ENCODE measurements at regions not wholly inside any gene's neighbourhood (a gene's known extent, or its start where the extent isn't known, plus 50 kb on each side); places are given as distances from the start of the nearest gene placed in this dataset.

GRCh38 chr18:68054669-68055068 is 538.1 kb upstream of the DSEL start:
- no peaks in the 10 kb centered on the region for H3K4me1 ChIP-seq (ENCODE audit: control insufficient read depth in 5 of 5, insufficient read depth in 5 of 5, low read length in 5 of 5)
- no peak for TF ChIP-seq CTCF (IDR thresholded peaks at IDR 0.05; ENCODE audit: control extremely low read depth, extremely low read depth)
- H3K4me3 ChIP-seq: no peak overlapping the region
- ATAC-seq (ENCODE audit: insufficient read depth, low FRiP score): no peak
- no peak overlapping the region for H3K9ac ChIP-seq (ENCODE audit: insufficient read depth in 1 of 2, low read length in 2 of 2)
- H3K27me3 ChIP-seq (ENCODE audit: control insufficient read depth in 3 of 3, insufficient read depth in 3 of 3, low read length in 2 of 3): no peaks in the 10 kb centered on the region
- no peak for DNase-seq
- no peaks in the 10 kb centered on the region for H3K9me3 ChIP-seq (ENCODE audit: control insufficient read depth in 4 of 4, insufficient read depth in 3 of 4, low read length in 3 of 4)
- WGBS, 2 donors: 49 to 73% methylated on average over 1 of the region's 1 CpG
- no peaks in the 10 kb centered on the region for H3K36me3 ChIP-seq (ENCODE audit: control insufficient read depth in 4 of 4, insufficient read depth in 4 of 4, low read length in 4 of 4)
- no peak overlapping the region for H3K27ac ChIP-seq (ENCODE audit: low read depth in 1 of 2, low read length in 1 of 2)

- 75 to 76% methylated on average over 2 of the region's 2 CpGs for WGBS, 2 donors
- ATAC-seq (ENCODE audit: insufficient read depth, low FRiP score): no peak
Measured at GRCh38 chr18:68053290-68053689, 536.8 kb upstream of the DSEL start.

GRCh38 chr18:68041327-68041726 is 524.8 kb upstream of the DSEL start:
- TF ChIP-seq CTCF (IDR thresholded peaks at IDR 0.05; ENCODE audit: control extremely low read depth, extremely low read depth): no peak
- H3K27me3 ChIP-seq (ENCODE audit: control insufficient read depth in 3 of 3, insufficient read depth in 3 of 3, low read length in 2 of 3): no peaks in the 10 kb centered on the region
- no peak overlapping the region for H3K27ac ChIP-seq (ENCODE audit: low read depth in 1 of 2, low read length in 1 of 2)
- ATAC-seq (ENCODE audit: insufficient read depth, low FRiP score): no peak
- no peak overlapping the region for H3K9ac ChIP-seq (ENCODE audit: insufficient read depth in 1 of 2, low read length in 2 of 2)
- peak in 1 of 3 donors; percentile 3 for DNase-seq
- WGBS, 2 donors: 84 to 90% methylated on average over 4 of the region's 4 CpGs
- H3K9me3 ChIP-seq (ENCODE audit: control insufficient read depth in 4 of 4, insufficient read depth in 3 of 4, low read length in 3 of 4): no peaks in the 10 kb centered on the region
- H3K36me3 ChIP-seq (ENCODE audit: control insufficient read depth in 4 of 4, insufficient read depth in 4 of 4, low read length in 4 of 4): no peaks in the 10 kb centered on the region
- no peaks in the 10 kb centered on the region for H3K4me1 ChIP-seq (ENCODE audit: control insufficient read depth in 5 of 5, insufficient read depth in 5 of 5, low read length in 5 of 5)
- H3K4me3 ChIP-seq: no peak overlapping the region

More at GRCh38 chr18:68053290-68053689, 536.8 kb upstream of the DSEL start:
- no peak overlapping the region for H3K9ac ChIP-seq (ENCODE audit: insufficient read depth in 1 of 2, low read length in 2 of 2)
- no peaks in the 10 kb centered on the region for H3K36me3 ChIP-seq (ENCODE audit: control insufficient read depth in 4 of 4, insufficient read depth in 4 of 4, low read length in 4 of 4)
- no peak for DNase-seq
- H3K4me3 ChIP-seq: no peak overlapping the region
- TF ChIP-seq CTCF (IDR thresholded peaks at IDR 0.05; ENCODE audit: control extremely low read depth, extremely low read depth): no peak
- H3K4me1 ChIP-seq (ENCODE audit: control insufficient read depth in 5 of 5, insufficient read depth in 5 of 5, low read length in 5 of 5): no peaks in the 10 kb centered on the region
- H3K27ac ChIP-seq (ENCODE audit: low read depth in 1 of 2, low read length in 1 of 2): no peak overlapping the region
- no peaks in the 10 kb centered on the region for H3K9me3 ChIP-seq (ENCODE audit: control insufficient read depth in 4 of 4, insufficient read depth in 3 of 4, low read length in 3 of 4)
- H3K27me3 ChIP-seq (ENCODE audit: control insufficient read depth in 3 of 3, insufficient read depth in 3 of 3, low read length in 2 of 3): no peaks in the 10 kb centered on the region

GRCh38 chr18:68040198-68040597 is 523.7 kb upstream of the DSEL start:
- 55 to 59% methylated on average over 3 of the region's 3 CpGs for WGBS, 2 donors
- TF ChIP-seq CTCF (IDR thresholded peaks at IDR 0.05; ENCODE audit: control extremely low read depth, extremely low read depth): no peak
- H3K4me1 ChIP-seq (ENCODE audit: control insufficient read depth in 5 of 5, insufficient read depth in 5 of 5, low read length in 5 of 5): no peaks in the 10 kb centered on the region

More at GRCh38 chr18:68040198-68040597, 523.7 kb upstream of the DSEL start:
- Histone ChIP-seq H3K27ac (ENCODE audit: low read depth in 1 of 2, low read length in 1 of 2) (no peak overlapping the region), H3K9ac (ENCODE audit: insufficient read depth in 1 of 2, low read length in 2 of 2) (no peak overlapping the region), H3K9me3 (ENCODE audit: control insufficient read depth in 4 of 4, insufficient read depth in 3 of 4, low read length in 3 of 4) (no peaks in the 10 kb centered on the region), H3K27me3 (ENCODE audit: control insufficient read depth in 3 of 3, insufficient read depth in 3 of 3, low read length in 2 of 3) (no peaks in the 10 kb centered on the region), H3K4me3 (no peak overlapping the region), H3K36me3 (ENCODE audit: control insufficient read depth in 4 of 4, insufficient read depth in 4 of 4, low read length in 4 of 4) (no peaks in the 10 kb centered on the region)
- no peak for ATAC-seq (ENCODE audit: insufficient read depth, low FRiP score)
- DNase-seq: no peak

Data from lung (tissue), 11 donors.